Vagina (tissue), 2 donors: ENCODE measurements at regions not wholly inside any gene's neighbourhood (a gene's known extent, or its start where the extent isn't known, plus 50 kb on each side); places are given as distances from the start of the nearest gene placed in this dataset.
"Not testable (repeated sequence)": the region's sequence is repeated elsewhere in the genome, so short reads cannot be mapped to it uniquely, and the experiment has no call there.

ENCODE experiments used
- DNase-seq, 2 donors: peaks; one replicate each; pipeline ENCODE4 v3.0.0-alpha.2; 2017; ENCODE audit errors: extremely low spot score in 2 of 2
- H3K27ac ChIP-seq: fragments of 200-600 bp; sonication (generic); one replicate; pipeline ENCODE4 v1.5.1; 2019
- H3K27me3 ChIP-seq: fragments of 200-600 bp; sonication (generic); one replicate; pipeline ENCODE4 v1.5.1; 2019
- H3K36me3 ChIP-seq, 2 donors: fragments of 200-600 bp; sonication (generic); one replicate each; pipeline ENCODE4 v1.5.1; 2017 to 2019
- H3K4me1 ChIP-seq: fragments of 200-600 bp; sonication (generic); one replicate; pipeline ENCODE4 v1.5.1; 2019
- H3K4me3 ChIP-seq, 2 donors: fragments of 200-600 bp; sonication (generic); 1 replicate in 1 of 2; 2 replicates in 1 of 2; pipeline ENCODE4 v1.5.1; 2016 to 2019
- H3K9me3 ChIP-seq: fragments of 200-600 bp; sonication (generic); one replicate; pipeline ENCODE4 v1.5.1; 2019
- POLR2A ChIP-seq, 2 donors: fragments of 450-650 bp; IDR thresholded peaks; one replicate each; pipeline ENCODE4 v1.6.1; 2017; ENCODE audit warnings: antibody characterized with exemption in 2 of 2, mild to moderate bottlenecking in 2 of 2, moderate library complexity in 2 of 2
- POLR2AphosphoS5 ChIP-seq, 2 donors: sonication (generic); formaldehyde crosslinking; IDR thresholded peaks; one replicate each; pipeline ENCODE4 v1.9.0; 2017; ENCODE audit warnings: antibody characterized with exemption in 2 of 2, mild to moderate bottlenecking in 2 of 2, low read depth in 1 of 2; ENCODE audit not compliant: insufficient read depth in 1 of 2
- intact Hi-C: fragments of 100-400 bp; cut with DNase I; formaldehyde crosslinking; loops from one replicate; pipeline ENCODE4 v1.15.1; 2023
- TF ChIP-seq, protein P1 (sequence below), 3 experiments: fragments of 450-650 bp in 2 of 3; fragments of 200-600 bp in 1 of 3; sonication (generic) in 1 of 3; IDR thresholded peaks; one replicate each; pipeline ENCODE4 v1.5.1; 2017 to 2019; ENCODE audit warnings: antibody characterized with exemption in 3 of 3, mild to moderate bottlenecking in 2 of 3, moderate library complexity in 2 of 3

DNA sequence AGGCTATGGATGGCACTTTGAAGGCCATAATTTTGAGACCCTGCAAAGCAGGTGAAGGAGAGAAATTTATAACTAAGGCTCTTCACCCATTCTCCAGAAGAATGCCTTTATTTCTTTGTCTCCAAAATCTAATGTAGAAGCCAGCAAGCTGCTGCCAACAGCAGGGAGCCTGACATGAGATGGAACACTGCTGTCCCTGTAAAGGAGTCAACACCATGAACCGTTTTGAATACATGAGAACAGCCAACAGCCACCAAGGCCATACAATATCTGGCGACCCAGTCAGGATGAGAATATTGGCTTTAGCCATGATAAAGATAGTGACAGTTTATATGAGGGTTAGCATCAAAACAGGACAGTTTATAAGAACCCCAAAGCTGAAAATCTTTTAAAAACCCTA is 121.2 kb upstream of the LIFR start:
- intact Hi-C loops = no loop called here
- Histone ChIP-seq H3K36me3 (no peaks in the 10 kb centered on the region), H3K4me3 (no peak overlapping the region), H3K9me3 (no peaks in the 10 kb centered on the region), H3K4me1 (no peaks in the 10 kb centered on the region), H3K27me3 (no peaks in the 10 kb centered on the region), H3K27ac (no peak overlapping the region)
- no peak for DNase-seq
- TF ChIP-seq POLR2A (IDR thresholded peaks at IDR 0.05) = no peak

- Histone ChIP-seq H3K9me3 (no peaks in the 10 kb centered on the region), H3K27me3 (no peaks in the 10 kb centered on the region), H3K4me3 (no peak overlapping the region), H3K4me1 (no peaks in the 10 kb centered on the region), H3K36me3 (no peaks in the 10 kb centered on the region), H3K27ac (no peak overlapping the region)
- DNase-seq = no peak
- intact Hi-C loops = no loop called here
- TF ChIP-seq POLR2A (IDR thresholded peaks at IDR 0.05) (no peak), POLR2AphosphoS5 (IDR thresholded peaks at IDR 0.05; ENCODE audit: insufficient read depth in 1 of 2, low read depth in 1 of 2) (no peak)
- TF ChIP-seq, protein P1, sequence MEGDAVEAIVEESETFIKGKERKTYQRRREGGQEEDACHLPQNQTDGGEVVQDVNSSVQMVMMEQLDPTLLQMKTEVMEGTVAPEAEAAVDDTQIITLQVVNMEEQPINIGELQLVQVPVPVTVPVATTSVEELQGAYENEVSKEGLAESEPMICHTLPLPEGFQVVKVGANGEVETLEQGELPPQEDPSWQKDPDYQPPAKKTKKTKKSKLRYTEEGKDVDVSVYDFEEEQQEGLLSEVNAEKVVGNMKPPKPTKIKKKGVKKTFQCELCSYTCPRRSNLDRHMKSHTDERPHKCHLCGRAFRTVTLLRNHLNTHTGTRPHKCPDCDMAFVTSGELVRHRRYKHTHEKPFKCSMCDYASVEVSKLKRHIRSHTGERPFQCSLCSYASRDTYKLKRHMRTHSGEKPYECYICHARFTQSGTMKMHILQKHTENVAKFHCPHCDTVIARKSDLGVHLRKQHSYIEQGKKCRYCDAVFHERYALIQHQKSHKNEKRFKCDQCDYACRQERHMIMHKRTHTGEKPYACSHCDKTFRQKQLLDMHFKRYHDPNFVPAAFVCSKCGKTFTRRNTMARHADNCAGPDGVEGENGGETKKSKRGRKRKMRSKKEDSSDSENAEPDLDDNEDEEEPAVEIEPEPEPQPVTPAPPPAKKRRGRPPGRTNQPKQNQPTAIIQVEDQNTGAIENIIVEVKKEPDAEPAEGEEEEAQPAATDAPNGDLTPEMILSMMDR (IDR thresholded peaks at IDR 0.05) = no peak
These were observed 121.6 kb upstream of the LIFR start for GRCh38 chr5:38678076-38678475.

DNA sequence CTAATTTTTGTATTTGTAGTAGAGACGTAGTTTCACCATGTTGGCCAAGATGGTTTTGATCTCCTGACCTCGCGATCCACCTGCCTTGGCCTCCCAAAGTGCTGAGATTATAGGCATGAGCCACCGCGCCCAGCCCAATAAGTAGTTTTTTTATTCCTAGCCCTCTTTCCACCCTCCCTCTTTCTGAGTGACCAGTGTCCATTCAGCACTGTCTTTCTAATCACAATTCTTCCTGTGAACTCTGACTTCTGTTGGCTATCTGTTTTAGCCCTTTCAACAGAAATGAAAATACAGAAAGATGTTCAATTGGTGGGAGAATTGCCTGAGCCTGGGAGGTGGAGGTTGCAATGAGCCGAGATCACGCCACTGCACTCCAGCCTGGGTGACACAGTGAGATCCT is 122.3 kb upstream of the LIFR start:
- H3K4me1 ChIP-seq, intact Hi-C loops, H3K36me3 ChIP-seq, DNase-seq, H3K27ac ChIP-seq, H3K9me3 ChIP-seq, H3K4me3 ChIP-seq, H3K27me3 ChIP-seq: not testable (repeated sequence)

DNA sequence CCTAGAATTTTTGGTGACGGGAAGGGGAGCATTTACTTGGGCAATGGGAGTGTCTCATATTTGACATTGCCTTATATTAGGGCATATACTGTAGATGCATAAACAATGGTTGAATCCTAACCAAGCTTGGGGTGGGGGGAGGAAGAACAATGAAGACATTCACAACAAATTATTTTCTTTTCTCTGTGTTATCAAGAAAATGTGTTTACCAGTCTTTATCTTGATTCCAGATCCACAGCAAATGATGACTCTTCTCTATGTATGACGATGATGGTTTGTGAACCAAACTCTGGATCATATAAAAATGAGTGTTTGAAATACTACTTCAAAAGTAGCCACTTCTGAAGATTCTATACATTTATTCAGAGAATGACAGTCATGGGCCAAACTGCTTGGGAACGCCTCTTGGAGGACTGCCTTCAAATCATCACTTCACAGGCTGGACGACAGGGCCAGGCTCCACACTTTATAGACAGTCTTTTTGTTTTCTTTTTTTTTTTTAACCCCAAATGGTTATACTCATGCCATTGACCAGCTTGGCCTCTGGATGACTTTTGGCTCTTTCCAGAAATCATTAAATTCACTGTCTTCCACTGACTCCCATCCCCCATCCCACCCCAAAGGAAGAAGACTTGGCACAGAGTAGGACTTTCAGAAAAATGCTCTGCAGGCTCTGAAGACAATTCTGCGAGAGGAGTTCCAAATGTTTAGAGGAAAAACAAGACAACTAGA is 123.8 kb upstream of the LIFR start:
- DNase-seq = no peak
- Histone ChIP-seq H3K36me3 (no peaks in the 10 kb centered on the region), H3K27me3 (no peaks in the 10 kb centered on the region), H3K9me3 (no peaks in the 10 kb centered on the region), H3K4me1 (no peaks in the 10 kb centered on the region), H3K27ac (no peak overlapping the region), H3K4me3 (no peak overlapping the region)
- intact Hi-C loops = no loop called here
- TF ChIP-seq, protein P1 (IDR thresholded peaks at IDR 0.05) = no peak
- TF ChIP-seq POLR2AphosphoS5 (IDR thresholded peaks at IDR 0.05; ENCODE audit: insufficient read depth in 1 of 2, low read depth in 1 of 2) = no peak
- no peak for TF ChIP-seq POLR2A (IDR thresholded peaks at IDR 0.05)

DNA sequence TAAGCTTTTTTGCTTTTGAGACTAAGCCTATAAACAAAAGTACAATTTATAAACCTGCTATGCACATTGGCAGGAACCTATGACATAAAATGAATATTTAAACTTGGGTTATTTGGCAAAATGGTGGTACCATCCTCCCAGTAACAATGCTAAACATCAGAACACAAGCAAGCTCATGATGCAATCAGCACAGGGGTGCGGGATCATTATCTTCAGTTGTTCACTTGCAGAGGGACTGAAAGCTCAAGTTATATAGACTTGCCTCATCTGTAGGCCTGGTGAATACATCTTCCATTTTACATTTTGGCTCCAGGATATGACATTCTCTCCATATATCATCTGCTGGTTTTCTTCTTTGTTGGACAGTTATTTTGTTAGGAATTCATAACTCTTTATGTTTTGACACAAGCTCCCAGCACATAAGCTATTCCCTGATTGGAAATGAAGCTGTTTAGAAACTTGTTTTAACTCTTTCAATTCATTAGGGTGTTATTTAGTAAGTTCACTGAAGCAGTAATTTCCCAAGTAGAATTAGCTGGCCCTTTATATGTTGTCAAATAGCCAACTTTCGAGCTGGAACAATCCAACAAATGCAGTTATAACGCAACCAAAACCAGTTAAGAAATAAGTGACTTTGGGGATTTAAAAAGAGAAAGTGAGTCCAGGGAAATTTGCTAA is 124.7 kb upstream of the LIFR start:
- Histone ChIP-seq H3K27me3 (no peaks in the 10 kb centered on the region), H3K36me3 (no peaks in the 10 kb centered on the region), H3K9me3 (no peaks in the 10 kb centered on the region), H3K4me1 (no peaks in the 10 kb centered on the region), H3K4me3 (no peak overlapping the region), H3K27ac (no peak overlapping the region)
- no peak for DNase-seq
- intact Hi-C loops = no loop called here
- TF ChIP-seq POLR2AphosphoS5 (IDR thresholded peaks at IDR 0.05; ENCODE audit: insufficient read depth in 1 of 2, low read depth in 1 of 2) (no peak), POLR2A (IDR thresholded peaks at IDR 0.05) (no peak)
- TF ChIP-seq, protein P1 (IDR thresholded peaks at IDR 0.05) = no peak

DNA sequence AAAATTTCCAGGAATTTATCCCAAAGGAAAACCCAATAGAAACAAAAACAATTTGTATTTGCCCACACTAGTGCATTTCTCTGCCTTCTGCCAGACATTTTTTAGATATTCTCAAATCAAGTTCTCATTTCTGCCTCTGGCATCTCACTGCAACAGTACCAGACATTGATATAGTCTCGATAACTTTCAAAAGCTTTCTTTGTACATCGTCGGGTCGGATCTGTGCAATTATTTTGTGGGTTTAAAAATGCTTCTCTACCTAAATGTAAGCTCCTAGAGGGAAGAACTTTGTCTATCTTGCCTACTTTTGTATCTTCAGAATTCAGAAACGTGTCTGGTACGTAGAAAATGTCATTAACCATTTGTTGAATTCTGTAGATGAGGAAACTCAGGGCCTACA is 125.5 kb upstream of the LIFR start:
- no peaks in the 10 kb centered on the region for H3K4me1 ChIP-seq
- DNase-seq = no peak
- H3K27me3 ChIP-seq = no peaks in the 10 kb centered on the region
- H3K36me3 ChIP-seq = no peaks in the 10 kb centered on the region
- TF ChIP-seq, protein P1 (IDR thresholded peaks at IDR 0.05) = no peak
- TF ChIP-seq POLR2A (IDR thresholded peaks at IDR 0.05) (no peak), POLR2AphosphoS5 (IDR thresholded peaks at IDR 0.05; ENCODE audit: insufficient read depth in 1 of 2, low read depth in 1 of 2) (no peak)
- no peaks in the 10 kb centered on the region for H3K9me3 ChIP-seq
- intact Hi-C loops = no loop called here
- no peak overlapping the region for H3K4me3 ChIP-seq
- H3K27ac ChIP-seq = no peak overlapping the region
